SK-N-SH (cell line): ENCODE measurements at regions not wholly inside any gene's neighbourhood (a gene's known extent, or its start where the extent isn't known, plus 50 kb on each side); places are given as distances from the start of the nearest gene placed in this dataset.

Source experiments
- FOXM1 ChIP-seq: IDR thresholded peaks from 2 replicates; pipeline ENCODE4 v1.4.0; 2012; ENCODE audit warnings: low read depth, mild to moderate bottlenecking
- GABPA ChIP-seq: IDR thresholded peaks from 2 replicates; pipeline ENCODE4 v1.4.0; 2012; ENCODE audit warnings: low read depth, mild to moderate bottlenecking
- NRF1 ChIP-seq: IDR thresholded peaks from 2 replicates; pipeline ENCODE4 v1.6.1; 2012; ENCODE audit warnings: low read depth, mild to moderate bottlenecking, low read length
- POLR2AphosphoS5 ChIP-seq: IDR thresholded peaks from 2 replicates; pipeline ENCODE4 v1.6.1; 2012; ENCODE audit warnings: low read depth, low read length
- RFX5 ChIP-seq: IDR thresholded peaks from 2 replicates; pipeline ENCODE4 v1.6.1; 2012; ENCODE audit warnings: mild to moderate bottlenecking, improper control_type of control experiment, low read length
- TF ChIP-seq, protein P1 (sequence below): fragments of 200-600 bp; sonication (generic); IDR thresholded peaks from 2 replicates; pipeline ENCODE4 v1.6.1; 2017; ENCODE audit warnings: antibody characterized with exemption, mild to moderate bottlenecking, moderate library complexity

DNA sequence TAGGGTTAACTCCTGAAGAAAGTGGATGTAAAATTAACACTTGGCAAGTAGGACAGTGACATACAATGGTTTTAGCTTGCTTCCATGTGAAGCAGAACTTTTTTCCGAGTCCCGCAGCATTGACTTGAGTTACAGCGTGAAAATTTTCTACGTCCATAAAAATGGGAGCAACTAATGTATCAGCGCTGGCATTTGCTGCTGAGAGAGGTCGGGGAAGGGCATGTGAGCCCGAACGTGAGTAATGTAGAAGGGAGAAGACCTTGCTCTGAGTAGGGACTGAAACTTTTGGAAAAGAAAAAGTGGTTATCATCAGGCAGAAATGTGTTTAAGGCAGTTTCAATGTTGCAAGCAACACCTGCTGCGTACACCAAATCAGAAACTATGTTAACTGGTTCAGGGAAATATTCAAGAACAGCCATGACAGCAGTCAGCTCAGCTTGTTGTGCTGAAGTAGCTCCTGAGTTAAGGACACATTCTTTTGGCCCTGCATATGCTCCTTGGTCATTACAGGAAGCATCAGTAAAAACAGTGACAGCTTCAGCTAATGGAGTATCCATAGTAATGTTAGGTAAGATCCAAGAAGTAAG, 70.9 kb upstream of the ARL4D start:
- TF ChIP-seq, protein P1, sequence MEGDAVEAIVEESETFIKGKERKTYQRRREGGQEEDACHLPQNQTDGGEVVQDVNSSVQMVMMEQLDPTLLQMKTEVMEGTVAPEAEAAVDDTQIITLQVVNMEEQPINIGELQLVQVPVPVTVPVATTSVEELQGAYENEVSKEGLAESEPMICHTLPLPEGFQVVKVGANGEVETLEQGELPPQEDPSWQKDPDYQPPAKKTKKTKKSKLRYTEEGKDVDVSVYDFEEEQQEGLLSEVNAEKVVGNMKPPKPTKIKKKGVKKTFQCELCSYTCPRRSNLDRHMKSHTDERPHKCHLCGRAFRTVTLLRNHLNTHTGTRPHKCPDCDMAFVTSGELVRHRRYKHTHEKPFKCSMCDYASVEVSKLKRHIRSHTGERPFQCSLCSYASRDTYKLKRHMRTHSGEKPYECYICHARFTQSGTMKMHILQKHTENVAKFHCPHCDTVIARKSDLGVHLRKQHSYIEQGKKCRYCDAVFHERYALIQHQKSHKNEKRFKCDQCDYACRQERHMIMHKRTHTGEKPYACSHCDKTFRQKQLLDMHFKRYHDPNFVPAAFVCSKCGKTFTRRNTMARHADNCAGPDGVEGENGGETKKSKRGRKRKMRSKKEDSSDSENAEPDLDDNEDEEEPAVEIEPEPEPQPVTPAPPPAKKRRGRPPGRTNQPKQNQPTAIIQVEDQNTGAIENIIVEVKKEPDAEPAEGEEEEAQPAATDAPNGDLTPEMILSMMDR, result no peak
- TF ChIP-seq RFX5, result no peak
- no peak for TF ChIP-seq POLR2AphosphoS5
- TF ChIP-seq GABPA, result no peak
- no peak for TF ChIP-seq NRF1
- no peak for TF ChIP-seq FOXM1
